HPDE6-E6E7 (cell line): ENCODE measurements at regions not wholly inside any gene's neighbourhood (a gene's known extent, or its start where the extent isn't known, plus 50 kb on each side); places are given as distances from the start of the nearest gene placed in this dataset.

Source experiments
- DNase-seq: peaks from one replicate; pipeline ENCODE4 v3.0.0; 2011; ENCODE audit warnings: missing footprints; ENCODE audit errors: extremely low spot score

DNA sequence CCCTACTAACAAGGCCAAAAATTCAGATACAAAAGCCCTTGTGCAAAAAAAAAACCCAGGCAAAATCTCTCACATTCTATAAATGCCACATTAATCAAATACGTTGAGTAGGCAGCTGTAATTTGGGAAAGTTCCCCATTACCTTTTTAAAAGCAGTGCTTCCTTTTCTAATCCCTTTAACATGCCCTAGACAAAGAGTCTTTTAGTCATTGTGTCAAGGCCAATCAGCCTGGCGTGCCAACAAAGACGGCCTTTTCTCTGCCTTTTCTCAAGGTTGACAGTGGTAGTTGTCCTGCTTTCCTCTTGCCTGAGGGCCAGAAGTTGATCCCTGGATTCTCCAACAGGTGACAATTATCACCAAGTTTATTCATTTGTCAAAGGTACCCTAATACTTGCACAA lies 62.5 kb upstream of the METAP2 start:
- DNase-seq, result no peak

DNA sequence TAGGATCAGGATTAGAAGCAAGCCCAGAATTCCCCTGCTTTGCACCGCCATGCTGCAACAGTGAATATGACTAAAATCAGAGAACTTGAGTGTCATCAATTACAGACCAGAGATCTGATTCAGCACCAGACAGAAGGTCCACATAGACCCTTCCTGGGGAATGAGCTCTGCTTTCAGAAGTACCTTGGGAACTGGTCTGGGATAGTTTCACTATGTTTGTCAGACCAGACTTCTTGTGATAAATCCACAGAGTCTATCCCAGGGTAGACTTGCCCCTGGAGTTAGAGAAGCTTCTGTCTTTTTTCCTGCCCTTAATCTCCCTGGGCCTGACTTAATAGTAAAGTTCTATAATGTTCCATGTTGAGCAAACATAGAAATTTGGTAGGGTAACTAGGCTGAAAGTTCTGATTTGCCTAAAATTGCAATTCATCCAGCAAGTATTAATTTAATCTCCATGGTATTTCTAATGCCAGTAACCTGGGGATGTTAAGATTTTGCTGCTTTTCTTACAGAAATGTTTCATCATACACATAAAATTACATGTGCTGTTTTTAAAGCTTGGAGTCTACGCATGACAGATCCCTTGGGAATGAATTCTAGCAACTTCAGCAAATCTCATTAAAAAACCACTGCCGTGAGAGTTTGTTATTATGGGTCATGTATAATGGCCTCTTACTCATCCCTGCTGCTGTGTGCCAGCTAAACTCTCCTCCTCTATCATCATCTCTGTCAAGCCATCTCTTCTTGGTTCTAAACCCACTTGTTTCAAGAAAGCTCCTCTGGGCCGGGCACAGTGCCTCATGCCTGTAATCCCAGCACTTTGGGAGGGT lies 61.3 kb upstream of the METAP2 start:
- no peak for DNase-seq

GRCh38 chr12:95413576-95413975 lies 60.4 kb upstream of the METAP2 start:
- no peak for DNase-seq

DNA sequence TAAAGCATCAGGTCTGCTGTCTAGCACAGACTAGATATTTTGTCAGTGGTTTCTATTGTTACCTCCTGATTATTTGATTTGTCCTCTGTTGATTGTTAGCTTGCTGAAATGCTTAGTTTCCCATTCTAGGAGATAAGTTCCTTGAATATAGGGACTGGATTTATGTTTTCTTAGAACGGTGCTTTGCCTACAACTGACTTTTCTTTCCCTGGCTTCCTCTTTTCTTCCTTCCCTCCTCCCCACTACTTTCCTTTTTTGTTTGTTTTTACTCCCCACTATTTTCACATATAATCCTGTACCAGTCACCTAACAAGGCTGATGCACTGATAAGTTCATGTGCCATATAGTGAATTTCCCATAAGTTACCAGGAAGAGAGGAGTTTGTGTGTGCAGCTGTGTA lies 58.5 kb upstream of the METAP2 start:
- DNase-seq, result no peak

GRCh38 chr12:95416111-95416636 lies 57.8 kb upstream of the METAP2 start:
- no peak for DNase-seq

DNA sequence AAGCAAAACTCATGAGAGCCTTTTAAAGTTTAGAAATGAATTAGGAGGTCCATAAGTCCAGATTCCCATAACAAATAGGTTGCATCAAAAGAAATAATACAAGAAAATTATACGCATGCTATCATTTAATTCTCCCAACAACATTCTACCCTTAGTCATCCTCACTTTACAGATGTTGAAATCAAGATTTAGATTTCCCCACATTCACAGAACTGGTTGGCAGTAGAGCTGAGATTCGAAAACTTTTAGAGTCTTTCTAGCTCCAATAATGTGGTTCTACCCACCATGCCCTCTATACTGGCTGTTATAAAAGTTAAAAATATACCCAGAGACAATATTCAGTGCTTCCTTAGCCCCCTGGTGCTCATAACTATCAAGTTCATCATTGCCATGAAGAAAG lies 56.6 kb upstream of the METAP2 start:
- no peak for DNase-seq

DNA sequence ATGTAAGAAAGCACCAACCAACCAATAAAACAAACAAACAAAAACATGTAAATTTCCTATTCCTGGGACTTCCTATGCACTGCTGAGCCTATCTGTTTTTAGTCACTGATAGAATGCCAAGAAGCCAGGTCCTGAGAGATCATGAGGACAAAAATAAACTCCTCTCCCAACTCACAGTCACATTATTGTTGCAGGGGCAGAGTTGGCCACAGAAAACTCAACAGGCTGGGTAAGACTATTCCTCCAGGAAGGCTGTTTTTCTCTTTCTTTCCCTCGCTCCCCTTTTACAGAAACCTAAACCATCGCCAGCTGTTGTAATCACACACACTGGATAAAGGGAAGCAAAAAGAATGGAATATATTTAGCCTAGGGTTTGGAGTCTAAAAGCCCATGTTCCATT lies 55.8 kb upstream of the METAP2 start:
- no peak for DNase-seq
